Ovary (tissue), 7 donors: ENCODE measurements at regions not wholly inside any gene's neighbourhood (a gene's known extent, or its start where the extent isn't known, plus 50 kb on each side); places are given as distances from the start of the nearest gene placed in this dataset.

Source experiments
- DNase-seq, 5 donors: peaks; one replicate each; pipeline ENCODE4 v3.0.0-alpha.2; 2019 to 2020
- H3K27ac ChIP-seq, 2 donors: fragments of 200-600 bp; one replicate each; pipeline versions ENCODE4 v1.5.1 to v1.8.0; 2019 to 2022
- H3K27me3 ChIP-seq: fragments of 200-600 bp; one replicate; pipeline ENCODE4 v1.8.0; 2022
- H3K36me3 ChIP-seq: fragments of 200-600 bp; sonication (generic); one replicate; pipeline ENCODE4 v1.5.1; 2019
- H3K4me1 ChIP-seq: one replicate; pipeline ENCODE4 v1.8.1; 2013; ENCODE audit warnings: mild to moderate bottlenecking, moderate library complexity; ENCODE audit not compliant: insufficient read depth
- H3K4me3 ChIP-seq: fragments of 200-600 bp; sonication (generic); one replicate; pipeline ENCODE4 v1.5.1; 2017
- H3K9me3 ChIP-seq, 2 donors: fragments of 200-600 bp in 1 of 2; sonication (generic) in 1 of 2; one replicate each; pipeline versions ENCODE4 v1.5.1 to v1.8.1; 2013 to 2019; ENCODE audit warnings: mild to moderate bottlenecking in 1 of 2, moderate library complexity in 1 of 2
- EP300 ChIP-seq: sonication (generic); formaldehyde crosslinking; IDR thresholded peaks from one replicate; pipeline ENCODE4 v1.6.1; 2017; ENCODE audit warnings: antibody characterized with exemption
- POLR2A ChIP-seq: fragments of 450-650 bp; IDR thresholded peaks from one replicate; pipeline ENCODE4 v1.6.1; 2017; ENCODE audit warnings: antibody characterized with exemption, mild to moderate bottlenecking, moderate library complexity
- WGBS, 3 donors: extraction: QIAGEN DNeasy Blood & Tissue Kit in 1 of 3; methylation state at CpG; one replicate each; pipeline versions ENCODE4 v1.1.5 to v1.1.7; 2013 to 2017; 5-methylcytosine and 5-hydroxymethylcytosine counted together
- intact Hi-C, 4 donors: fragments of 100-400 bp; cut with DNase I; formaldehyde crosslinking; loops; one replicate each; pipeline versions ENCODE4 v1.11.0 to v1.15.1; 2022 to 2023
- TF ChIP-seq, protein P1 (sequence below), 3 donors: fragments of 450-650 bp in 2 of 3; fragments of 200-600 bp in 1 of 3; IDR thresholded peaks; one replicate each; pipeline versions ENCODE4 v1.5.1 to v1.8.0; 2016 to 2022; ENCODE audit warnings: antibody characterized with exemption in 3 of 3, mild to moderate bottlenecking in 1 of 3
- donor health status: DM: no; HTN: no; CAD: no; lungs with moderate emphysema.
- donor health status: DM: no; HTN: no; CAD: no.
- donor health status: Bipolar disorder and iron deficiency.
- donor health status: DM: no; HTN: no; CAD: no.
- donor health status: DM: yes; HTN: yes; CAD: no.

DNA sequence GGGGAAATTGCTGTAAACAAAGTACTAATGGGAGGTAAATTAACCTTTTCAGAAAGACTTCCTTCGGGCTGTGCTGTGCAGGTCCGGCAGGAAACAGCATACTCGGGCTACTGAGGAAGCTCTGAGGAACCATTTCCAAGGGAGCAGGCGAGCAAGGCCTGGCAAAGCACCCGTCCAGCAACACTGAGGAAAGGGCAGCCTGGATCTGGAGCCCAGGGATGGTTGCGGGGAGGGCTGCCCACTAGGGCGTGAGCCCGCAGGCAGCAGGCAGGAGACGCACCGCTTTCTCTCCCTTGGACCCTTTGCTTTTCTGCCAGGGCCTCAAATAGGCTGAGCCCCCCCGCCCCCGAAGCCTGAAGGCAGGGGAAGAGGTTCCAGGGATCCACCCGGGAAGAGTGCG is 89.5 kb downstream of the SOX11 start:
- no peaks in the 10 kb centered on the region for H3K27me3 ChIP-seq
- WGBS, 3 donors: 87 to 89% (median 87%) methylated on average over 14 of the region's 14 CpGs
- H3K9me3 ChIP-seq: no peaks in the 10 kb centered on the region
- H3K4me3 ChIP-seq: no peak overlapping the region
- intact Hi-C loops: no loop called here
- H3K4me1 ChIP-seq: no peaks in the 10 kb centered on the region
- TF ChIP-seq EP300: no peak
- no peak for TF ChIP-seq POLR2A
- TF ChIP-seq, protein P1, sequence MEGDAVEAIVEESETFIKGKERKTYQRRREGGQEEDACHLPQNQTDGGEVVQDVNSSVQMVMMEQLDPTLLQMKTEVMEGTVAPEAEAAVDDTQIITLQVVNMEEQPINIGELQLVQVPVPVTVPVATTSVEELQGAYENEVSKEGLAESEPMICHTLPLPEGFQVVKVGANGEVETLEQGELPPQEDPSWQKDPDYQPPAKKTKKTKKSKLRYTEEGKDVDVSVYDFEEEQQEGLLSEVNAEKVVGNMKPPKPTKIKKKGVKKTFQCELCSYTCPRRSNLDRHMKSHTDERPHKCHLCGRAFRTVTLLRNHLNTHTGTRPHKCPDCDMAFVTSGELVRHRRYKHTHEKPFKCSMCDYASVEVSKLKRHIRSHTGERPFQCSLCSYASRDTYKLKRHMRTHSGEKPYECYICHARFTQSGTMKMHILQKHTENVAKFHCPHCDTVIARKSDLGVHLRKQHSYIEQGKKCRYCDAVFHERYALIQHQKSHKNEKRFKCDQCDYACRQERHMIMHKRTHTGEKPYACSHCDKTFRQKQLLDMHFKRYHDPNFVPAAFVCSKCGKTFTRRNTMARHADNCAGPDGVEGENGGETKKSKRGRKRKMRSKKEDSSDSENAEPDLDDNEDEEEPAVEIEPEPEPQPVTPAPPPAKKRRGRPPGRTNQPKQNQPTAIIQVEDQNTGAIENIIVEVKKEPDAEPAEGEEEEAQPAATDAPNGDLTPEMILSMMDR (IDR thresholded peaks at IDR 0.05): no peak
- no peaks in the 10 kb centered on the region for H3K36me3 ChIP-seq
- DNase-seq: no peak
- no peak overlapping the region for H3K27ac ChIP-seq

DNA sequence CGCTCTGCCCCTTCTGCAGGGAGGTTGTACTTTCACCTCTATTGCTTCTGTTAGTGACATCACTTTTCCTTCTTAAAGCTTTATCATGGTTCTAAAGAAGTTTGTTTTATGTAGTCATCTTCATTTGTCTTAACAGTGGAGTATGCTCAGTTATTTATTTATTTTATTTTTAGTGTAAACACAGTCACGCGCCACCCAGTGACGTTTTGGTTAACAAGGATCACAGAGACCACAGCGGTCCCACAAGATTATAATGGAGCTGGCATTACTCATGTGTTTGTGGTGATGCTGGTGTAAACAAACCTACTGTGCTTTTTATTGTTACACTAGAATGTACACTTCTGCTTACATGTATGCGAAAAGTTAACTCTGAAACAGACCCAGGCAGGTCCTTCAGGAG is 89.9 kb downstream of the SOX11 start:
- Histone ChIP-seq H3K9me3 (no peaks in the 10 kb centered on the region), H3K36me3 (no peaks in the 10 kb centered on the region), H3K27me3 (no peaks in the 10 kb centered on the region), H3K4me3 (no peak overlapping the region), H3K4me1 (no peaks in the 10 kb centered on the region), H3K27ac (no peak overlapping the region)
- 81 to 84% (median 83%) methylated on average over 6 of the region's 6 CpGs for WGBS, 3 donors
- no peak for DNase-seq
- intact Hi-C loops: no loop called here
- no peak for TF ChIP-seq POLR2A
- no peak for TF ChIP-seq EP300
- TF ChIP-seq, protein P1 (IDR thresholded peaks at IDR 0.05): no peak

DNA sequence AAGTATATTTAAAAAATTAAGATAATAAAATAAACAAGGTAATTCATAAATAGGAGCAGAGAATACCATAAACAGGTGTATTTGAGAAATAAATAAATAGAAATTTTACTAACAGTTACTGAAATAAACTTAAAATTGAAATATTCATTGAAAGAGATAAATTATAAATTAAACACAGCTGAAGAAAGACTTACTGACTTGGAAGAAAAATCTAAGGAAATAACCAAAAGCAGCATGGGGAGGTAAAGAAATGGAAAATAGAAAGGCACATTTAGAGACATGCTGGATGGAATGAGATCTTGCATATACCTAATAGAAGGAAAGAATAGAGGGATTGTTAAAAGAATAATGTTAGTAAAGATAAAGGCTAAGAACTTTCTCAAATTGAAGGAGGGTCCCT is 96.3 kb downstream of the SOX11 start:
- intact Hi-C loops: no loop called here
- TF ChIP-seq EP300 (no peak), POLR2A (no peak)
- TF ChIP-seq, protein P1 (IDR thresholded peaks at IDR 0.05): no peak
- Histone ChIP-seq H3K4me3 (no peak overlapping the region), H3K36me3 (no peaks in the 10 kb centered on the region), H3K9me3 (peaks cover 0 to 3% of the 10 kb centered on the region in 2 donors), H3K4me1 (no peaks in the 10 kb centered on the region), H3K27ac (no peak overlapping the region), H3K27me3 (no peaks in the 10 kb centered on the region)
- DNase-seq: no peak

DNA sequence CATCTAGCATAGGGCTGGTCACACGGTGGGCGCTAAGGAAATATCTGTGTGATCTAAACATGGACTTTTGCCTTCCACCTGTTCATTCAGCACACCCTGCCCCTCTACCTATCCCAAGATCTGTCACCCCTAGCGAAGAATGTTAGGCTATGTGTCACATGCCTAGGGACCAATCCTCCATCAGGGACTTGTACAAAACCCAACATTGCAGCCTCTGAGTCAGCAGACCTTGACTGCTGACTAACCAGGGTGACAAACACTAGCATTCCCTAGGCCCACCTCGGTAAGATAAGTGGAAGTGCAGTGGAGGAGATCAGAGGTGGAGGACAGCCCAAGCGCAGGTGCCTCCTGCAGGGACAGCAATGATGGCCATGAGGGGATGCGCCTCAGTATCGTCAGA is 99.2 kb downstream of the SOX11 start:
- Histone ChIP-seq H3K36me3 (no peaks in the 10 kb centered on the region), H3K9me3 (peaks cover 0 to 3% of the 10 kb centered on the region in 2 donors), H3K27me3 (no peaks in the 10 kb centered on the region), H3K4me1 (no peaks in the 10 kb centered on the region), H3K27ac (no peak overlapping the region), H3K4me3 (no peak overlapping the region)
- intact Hi-C loops: no loop called here
- 80 to 81% (median 81%) methylated on average over 7 of the region's 7 CpGs for WGBS, 3 donors
- TF ChIP-seq, protein P1 (IDR thresholded peaks at IDR 0.05): no peak
- TF ChIP-seq EP300: no peak
- no peak for TF ChIP-seq POLR2A
- no peak for DNase-seq

DNA sequence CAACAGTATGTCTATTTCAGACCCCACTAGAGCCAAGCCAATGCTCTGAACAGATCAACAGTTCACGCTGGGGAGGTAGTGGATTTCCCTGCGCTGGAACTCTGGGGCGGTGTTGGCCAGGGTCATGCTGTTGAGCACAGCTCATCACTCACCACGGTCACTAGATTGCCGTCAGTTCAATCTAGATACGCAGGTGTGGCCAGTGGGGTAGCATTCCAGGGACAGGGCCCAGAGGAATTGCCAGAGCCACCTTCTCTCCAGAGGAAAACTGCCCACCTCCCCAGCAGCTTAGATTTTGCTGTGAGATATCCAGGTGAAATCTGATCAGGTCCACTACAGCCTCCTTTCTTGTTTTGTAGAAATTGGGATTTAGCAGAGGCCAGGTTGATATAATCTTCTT is 101.8 kb downstream of the SOX11 start:
- H3K4me1 ChIP-seq: no peaks in the 10 kb centered on the region
- intact Hi-C loops: no loop called here

More for the DNA sequence above, 101.8 kb downstream of the SOX11 start:
- DNase-seq: no peak
- Histone ChIP-seq H3K27me3 (no peaks in the 10 kb centered on the region), H3K4me3 (no peak overlapping the region), H3K36me3 (no peaks in the 10 kb centered on the region), H3K9me3 (no peaks in the 10 kb centered on the region), H3K27ac (no peak overlapping the region)
- TF ChIP-seq, protein P1 (IDR thresholded peaks at IDR 0.05): no peak
- TF ChIP-seq POLR2A (no peak), EP300 (no peak)
- WGBS, 3 donors: 67 to 72% (median 71%) methylated on average over 6 of the region's 6 CpGs
